GM12878 (cell line): ENCODE measurements at regions not wholly inside any gene's neighbourhood (a gene's known extent, or its start where the extent isn't known, plus 50 kb on each side); places are given as distances from the start of the nearest gene placed in this dataset.

Source experiments
- ATAC-seq: fragments of 200-7000 bp; cut with Tn5 transposase; 3 replicates; pipeline ENCODE4 v1.9.1; 2020; ENCODE audit warnings: mild to moderate bottlenecking, moderate library complexity
- BruUV-seq: library from RNA; stranded (reverse); fragments of 400-500 nt; replicated peaks from 2 replicates; lab custom pipeline; 2021; lab: Mats Ljungman, UMichigan
- CTCF ChIA-PET: fragments of 300-600 bp; sonication (Branson Sonifier 250); formaldehyde crosslinking; extraction: SDS; loops from one replicate; lab custom pipeline; 2021; ENCODE audit warnings: inconsistent platforms; lab: Yijun Ruan, JAX
- POLR2A ChIA-PET: fragments of 350-600 bp; formaldehyde crosslinking; extraction: SDS; loops from one replicate; lab custom pipeline; 2021; ENCODE audit warnings: inconsistent platforms; lab: Charles Lee
- RAD21 ChIA-PET: fragments of 300-600 bp; sonication (Branson Sonifier 250); formaldehyde crosslinking; loops from one replicate; lab custom pipeline; 2023; ENCODE audit warnings: antibody characterized with exemption; ENCODE audit not compliant: unreplicated experiment; lab: Charles Lee
- SMC1A ChIA-PET: fragments of 300-600 bp; sonication (Branson Sonifier 250); formaldehyde crosslinking; loops from one replicate; lab custom pipeline; 2023; ENCODE audit not compliant: unreplicated experiment, uncharacterized antibody; lab: Charles Lee
- DNase-seq: peaks from one replicate; pipeline ENCODE4 v3.0.0-alpha.2; 2011; ENCODE audit warnings: low read depth, low spot score
- FAIRE-seq: peaks from 3 replicates; lab custom pipeline; 2011; peaks lifted over from hg19 to GRCh38; lab: Jason Lieb, UNC
- H2AFZ ChIP-seq: 2 replicates; pipeline ENCODE4 v1.6.0; 2011; ENCODE audit warnings: low read depth, low read length, control low read depth; ENCODE audit not compliant: control insufficient read depth
- H3K27ac ChIP-seq: 2 replicates; pipeline ENCODE4 v1.5.1; 2011; ENCODE audit warnings: control low read depth; ENCODE audit not compliant: control insufficient read depth, insufficient read depth
- H3K27me3 ChIP-seq, 2 experiments: replicated peaks in 1 of 2; 2 replicates each; pipeline versions ENCODE4 v1.6.0 to v1.6.1; 2011; ENCODE audit warnings: low read length in 1 of 2; ENCODE audit not compliant: control insufficient read depth in 2 of 2, insufficient read depth in 2 of 2
- H3K36me3 ChIP-seq, 2 experiments: 2 replicates each; pipeline ENCODE4 v1.5.1; 2011; ENCODE audit warnings: low read length in 1 of 2; ENCODE audit not compliant: control insufficient read depth in 2 of 2, insufficient read depth in 2 of 2
- H3K4me1 ChIP-seq: 2 replicates; pipeline ENCODE4 v1.6.1; 2011; ENCODE audit warnings: mild to moderate bottlenecking, low read length, moderate library complexity, mixed read lengths; ENCODE audit not compliant: control insufficient read depth, insufficient read depth
- H3K4me2 ChIP-seq: 2 replicates; pipeline ENCODE4 v1.6.0; 2011; ENCODE audit warnings: control low read depth; ENCODE audit not compliant: control insufficient read depth, insufficient read depth
- H3K4me3 ChIP-seq: fragments of 200-600 bp; sonication (generic); 2 replicates; pipeline ENCODE4 v1.5.1; 2016
- H3K79me2 ChIP-seq: 2 replicates; pipeline ENCODE4 v1.6.0; 2011; ENCODE audit warnings: low read length; ENCODE audit not compliant: control insufficient read depth, insufficient read depth
- H3K9ac ChIP-seq: 2 replicates; pipeline ENCODE4 v1.8.0; 2011; ENCODE audit warnings: low read length, control low read depth, mixed read lengths; ENCODE audit not compliant: control insufficient read depth, insufficient read depth
- H3K9me3 ChIP-seq: replicated peaks from 3 replicates; pipeline ENCODE4 v1.5.1; 2011; ENCODE audit warnings: mild to moderate bottlenecking, low read length; ENCODE audit not compliant: control insufficient read depth, insufficient read depth
- H4K20me1 ChIP-seq: 2 replicates; pipeline ENCODE4 v1.6.0; 2011; ENCODE audit not compliant: control insufficient read depth, insufficient read depth
- ATF2 ChIP-seq: IDR thresholded peaks from 2 replicates; pipeline ENCODE4 v1.6.1; 2012; ENCODE audit warnings: low read length, inconsistent platforms
- ATF3 ChIP-seq: IDR thresholded peaks from 2 replicates; pipeline ENCODE4 v1.6.1; 2011; ENCODE audit warnings: low read depth, mild to moderate bottlenecking, low read length, moderate library complexity, borderline replicate concordance; ENCODE audit errors: extremely low read depth
- CUX1 ChIP-seq: IDR thresholded peaks from 2 replicates; pipeline ENCODE4 v1.6.1; 2012; ENCODE audit warnings: improper control_type of control experiment, low read depth, low read length; ENCODE audit not compliant: insufficient replicate concordance
- SMAD1 ChIP-seq: fragments of 450-650 bp; IDR thresholded peaks from 2 replicates; pipeline ENCODE4 v1.6.1; 2018; ENCODE audit warnings: mild to moderate bottlenecking, low read depth; ENCODE audit not compliant: partially characterized antibody
- SMARCA5 ChIP-seq: fragments of 450-650 bp; IDR thresholded peaks from 2 replicates; pipeline ENCODE4 v1.6.1; 2017; ENCODE audit warnings: mild to moderate bottlenecking
- STAT1 ChIP-seq: fragments of 450-650 bp; conservative IDR thresholded peaks from 2 replicates; pipeline ENCODE4 v1.6.1; 2014; ENCODE audit warnings: antibody characterized with exemption, mild to moderate bottlenecking
- TBL1XR1 ChIP-seq: IDR thresholded peaks from 2 replicates; pipeline ENCODE4 v1.6.1; 2012; ENCODE audit warnings: low read depth, low read length, improper control_type of control experiment
- ZBTB40 ChIP-seq: fragments of 450-650 bp; IDR thresholded peaks from 2 replicates; pipeline ENCODE4 v1.6.1; 2016; ENCODE audit warnings: mild to moderate bottlenecking, moderate library complexity, borderline replicate concordance
- WGBS: methylation state at CpG from one replicate; pipeline ENCODE4 v1.1.6; 2016; ENCODE audit warnings: low lambda C conversion rate; ENCODE audit not compliant: insufficient replicate concordance, insufficient coverage; ENCODE audit errors: missing lambda C conversion rate; 5-methylcytosine and 5-hydroxymethylcytosine counted together
- in situ Hi-C: fragments of 300-500 bp; cut with MboI; formaldehyde crosslinking; loops from 9 replicates; pipeline ENCODE4 v1.14.3; 2018; ENCODE audit warnings: mixed read lengths
- intact Hi-C: fragments of 100-400 bp; cut with micrococcal nuclease; formaldehyde crosslinking; loops from one replicate; pipeline ENCODE4 v1.14.2; 2022; ENCODE audit not compliant: unreplicated experiment

GRCh38 chr16:6428861-6429260 is 903.8 kb upstream of the RBFOX1 start:
- ChIA-PET POLR2A (no interaction called here), CTCF (interaction anchor here (1.2 kb wide), 1 partner anchor 18 kb away, joined by 3 read pairs; no protein-coding TSS in a partner anchor), SMC1A (no interaction called here), RAD21 (no interaction called here)
- Histone ChIP-seq H3K4me3 (no peak overlapping the region), H3K27ac (no peak overlapping the region), H3K4me1 (no peaks in the 10 kb centered on the region), H3K9me3 (no peaks in the 10 kb centered on the region; the same call in 2 of the 3 replicates), H3K27me3 (no peaks in the 10 kb centered on the region), H3K79me2 (no peaks in the 10 kb centered on the region), H3K36me3 (no peaks in the 10 kb centered on the region), H3K4me2 (no peak overlapping the region), H4K20me1 (no peaks in the 10 kb centered on the region), H3K9ac (no peak overlapping the region), H2AFZ (no peak overlapping the region)
- TF ChIP-seq ATF3: no peak
- no peak for TF ChIP-seq SMARCA5
- TF ChIP-seq TBL1XR1: no peak
- TF ChIP-seq CUX1: no peak
- TF ChIP-seq SMAD1: no peak
- no peak for TF ChIP-seq ATF2
- TF ChIP-seq ZBTB40: no peak
- TF ChIP-seq STAT1: no peak
- in situ Hi-C loops (no loop called here), intact Hi-C loops (no loop called here)
- ATAC-seq (no peak), DNase-seq (no peak), FAIRE-seq (no peak)
- WGBS: 56% methylated on average over 8 of the region's 8 CpGs
- BruUV-seq: no TSS peak
